Nephron (organoid): ENCODE measurements at regions not wholly inside any gene's neighbourhood (a gene's known extent, or its start where the extent isn't known, plus 50 kb on each side); places are given as distances from the start of the nearest gene placed in this dataset.

Experiments used
- H3K27ac Mint-ChIP-seq, 3 experiments: 2 replicates each; pipeline ENCODE4 v1.8.0; 2020; ENCODE audit warnings: mixed read lengths in 3 of 3, mild to moderate bottlenecking in 2 of 3, moderate library complexity in 1 of 3
- H3K27me3 Mint-ChIP-seq: 2 replicates; pipeline ENCODE4 v1.8.0; 2021; ENCODE audit warnings: low read depth, mild to moderate bottlenecking, moderate library complexity, mixed read lengths
- H3K36me3 Mint-ChIP-seq: 2 replicates; pipeline ENCODE4 v1.8.0; 2020; ENCODE audit warnings: low read depth, mixed read lengths
- H3K4me1 Mint-ChIP-seq: 2 replicates; pipeline ENCODE4 v1.8.0; 2020; ENCODE audit warnings: mixed read lengths
- H3K4me3 Mint-ChIP-seq, 3 experiments: 2 replicates each; pipeline ENCODE4 v1.8.0; 2020; ENCODE audit warnings: mild to moderate bottlenecking in 3 of 3, mixed read lengths in 3 of 3, moderate library complexity in 2 of 3
- H3K9me3 Mint-ChIP-seq: 2 replicates; pipeline ENCODE4 v1.8.0; 2020; ENCODE audit warnings: mixed read lengths
- CTCF ChIP-seq, 3 experiments: fragments of 200-600 bp; sonication (generic); IDR thresholded peaks; one replicate each; pipeline ENCODE4 v1.5.0; 2021; ENCODE audit warnings: antibody characterized with exemption in 3 of 3; ENCODE audit not compliant: unreplicated experiment in 3 of 3

DNA sequence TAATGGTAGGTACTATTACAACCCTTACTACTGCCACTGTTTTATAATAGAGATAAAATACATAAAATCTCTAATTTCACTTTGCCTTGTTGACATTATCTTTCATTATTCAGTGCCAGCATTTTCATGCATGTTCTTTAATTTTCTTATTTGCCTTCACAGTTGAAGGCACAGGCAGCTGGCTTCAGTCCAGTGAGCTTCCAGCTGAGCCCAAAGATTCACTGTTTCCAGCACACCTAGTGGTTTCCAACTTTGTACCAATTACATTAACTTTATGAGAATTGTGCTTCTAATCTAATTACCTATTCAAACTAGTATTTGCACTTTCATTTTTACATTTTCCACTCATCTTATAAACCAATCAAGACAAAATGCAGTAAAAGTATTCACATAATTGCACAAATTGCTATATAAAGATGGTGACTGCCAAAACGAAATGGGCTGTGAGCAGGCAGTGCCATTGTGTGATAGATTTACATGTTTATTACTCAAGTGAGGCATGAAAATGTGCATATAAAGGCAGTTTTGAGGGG, 228.3 kb downstream of the MFSD1 start:
- Mint-ChIP-seq H3K4me3 (no peak overlapping the region), H3K27ac (no peak overlapping the region), H3K27me3 (no peaks in the 10 kb centered on the region), H3K4me1 (no peaks in the 10 kb centered on the region), H3K36me3 (peaks cover 4% of the 10 kb centered on the region), H3K9me3 (peaks cover 2% of the 10 kb centered on the region)
- no peak for TF ChIP-seq CTCF (IDR thresholded peaks at IDR 0.05; ENCODE audit: unreplicated experiment in 3 of 3)

GRCh38 chr3:159030886-159031679, 229.2 kb downstream of the MFSD1 start:
- Mint-ChIP-seq H3K27ac (no peak overlapping the region), H3K9me3 (peaks cover 2% of the 10 kb centered on the region), H3K4me3 (no peak overlapping the region), H3K27me3 (no peaks in the 10 kb centered on the region), H3K4me1 (no peaks in the 10 kb centered on the region), H3K36me3 (peaks cover 4% of the 10 kb centered on the region)
- TF ChIP-seq CTCF (IDR thresholded peaks at IDR 0.05; ENCODE audit: unreplicated experiment in 3 of 3), result no peak

DNA sequence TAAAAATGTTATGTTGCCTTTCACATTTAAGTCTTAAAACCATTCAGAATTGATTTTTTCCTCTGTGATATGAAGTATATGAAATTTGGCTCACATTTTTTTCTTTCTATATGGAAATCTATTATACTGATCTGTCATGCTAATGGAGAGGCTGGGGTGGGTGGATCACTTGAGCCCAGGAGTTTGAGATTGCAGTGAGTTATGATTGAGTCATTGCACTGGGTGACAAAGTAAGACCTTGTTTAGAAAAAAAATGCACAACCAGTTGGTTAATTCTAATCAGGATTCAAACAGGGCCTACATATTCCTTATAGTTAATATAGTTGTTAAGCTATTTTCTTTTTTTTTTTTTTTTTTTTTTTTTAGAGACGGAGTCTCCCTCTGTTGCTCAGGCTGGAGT, 230.5 kb downstream of the MFSD1 start:
- no peaks in the 10 kb centered on the region for H3K36me3 Mint-ChIP-seq
- no peak for TF ChIP-seq CTCF (IDR thresholded peaks at IDR 0.05; ENCODE audit: unreplicated experiment in 3 of 3)

GRCh38 chr3:159038405-159038804, 236.6 kb downstream of the MFSD1 start:
- Mint-ChIP-seq H3K27me3 (peaks cover 5% of the 10 kb centered on the region), H3K9me3 (peaks cover 2% of the 10 kb centered on the region), H3K36me3 (no peaks in the 10 kb centered on the region), H3K4me3 (no peak overlapping the region), H3K27ac (no peak overlapping the region), H3K4me1 (no peaks in the 10 kb centered on the region)
- TF ChIP-seq CTCF (IDR thresholded peaks at IDR 0.05; ENCODE audit: unreplicated experiment in 3 of 3), result no peak

More for the DNA sequence above, 230.5 kb downstream of the MFSD1 start:
- no peaks in the 10 kb centered on the region for H3K4me1 Mint-ChIP-seq
- H3K4me3 Mint-ChIP-seq, result no peak overlapping the region
- H3K27me3 Mint-ChIP-seq, result no peaks in the 10 kb centered on the region
- H3K9me3 Mint-ChIP-seq, result peaks cover 2% of the 10 kb centered on the region
- H3K27ac Mint-ChIP-seq, result no peak overlapping the region

GRCh38 chr3:159039286-159039685, 237.4 kb downstream of the MFSD1 start:
- Mint-ChIP-seq H3K9me3 (peaks cover 2% of the 10 kb centered on the region), H3K4me1 (no peaks in the 10 kb centered on the region), H3K36me3 (no peaks in the 10 kb centered on the region), H3K27me3 (peaks cover 5% of the 10 kb centered on the region), H3K27ac (no peak overlapping the region), H3K4me3 (no peak overlapping the region)
- TF ChIP-seq CTCF (IDR thresholded peaks at IDR 0.05; ENCODE audit: unreplicated experiment in 3 of 3), result no peak
